22Rv1 (cell line): ENCODE measurements at regions not wholly inside any gene's neighbourhood (a gene's known extent, or its start where the extent isn't known, plus 50 kb on each side); places are given as distances from the start of the nearest gene placed in this dataset.

Experiments
- H3K27ac ChIP-seq: fragments of 450-650 bp; 2 replicates; pipeline ENCODE4 v1.5.1; 2017
- ZFX ChIP-seq: fragments of 450-650 bp; IDR thresholded peaks from 2 replicates; pipeline ENCODE4 v1.6.1; 2017; ENCODE audit warnings: antibody characterized with exemption, borderline replicate concordance
- TF ChIP-seq, protein P1 (sequence below): fragments of 450-650 bp; IDR thresholded peaks from 2 replicates; pipeline ENCODE4 v1.5.1; 2017; ENCODE audit warnings: mild to moderate bottlenecking

DNA sequence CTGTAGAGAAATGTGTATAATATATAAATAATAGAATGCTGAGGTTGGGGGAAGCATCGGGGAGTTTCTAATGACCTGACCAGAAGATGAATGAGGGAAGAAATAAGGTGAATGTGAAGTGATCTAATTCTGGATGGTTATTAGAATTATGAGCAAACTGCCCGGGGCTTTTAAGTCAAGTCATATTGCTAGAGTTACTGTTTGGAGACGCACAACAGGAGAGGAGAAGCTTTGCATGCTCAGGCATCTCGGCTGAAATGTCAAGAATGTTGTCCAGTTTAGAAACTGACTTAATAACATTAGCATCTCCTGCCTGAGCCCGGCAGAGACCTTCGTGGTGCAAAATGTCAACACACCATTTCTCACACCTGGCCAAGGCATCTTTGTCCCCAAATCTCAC lies 119.1 kb downstream of the RRAGC start:
- H3K27ac ChIP-seq: no peak overlapping the region
- TF ChIP-seq, protein P1, sequence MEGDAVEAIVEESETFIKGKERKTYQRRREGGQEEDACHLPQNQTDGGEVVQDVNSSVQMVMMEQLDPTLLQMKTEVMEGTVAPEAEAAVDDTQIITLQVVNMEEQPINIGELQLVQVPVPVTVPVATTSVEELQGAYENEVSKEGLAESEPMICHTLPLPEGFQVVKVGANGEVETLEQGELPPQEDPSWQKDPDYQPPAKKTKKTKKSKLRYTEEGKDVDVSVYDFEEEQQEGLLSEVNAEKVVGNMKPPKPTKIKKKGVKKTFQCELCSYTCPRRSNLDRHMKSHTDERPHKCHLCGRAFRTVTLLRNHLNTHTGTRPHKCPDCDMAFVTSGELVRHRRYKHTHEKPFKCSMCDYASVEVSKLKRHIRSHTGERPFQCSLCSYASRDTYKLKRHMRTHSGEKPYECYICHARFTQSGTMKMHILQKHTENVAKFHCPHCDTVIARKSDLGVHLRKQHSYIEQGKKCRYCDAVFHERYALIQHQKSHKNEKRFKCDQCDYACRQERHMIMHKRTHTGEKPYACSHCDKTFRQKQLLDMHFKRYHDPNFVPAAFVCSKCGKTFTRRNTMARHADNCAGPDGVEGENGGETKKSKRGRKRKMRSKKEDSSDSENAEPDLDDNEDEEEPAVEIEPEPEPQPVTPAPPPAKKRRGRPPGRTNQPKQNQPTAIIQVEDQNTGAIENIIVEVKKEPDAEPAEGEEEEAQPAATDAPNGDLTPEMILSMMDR: no peak
- TF ChIP-seq ZFX: no peak

DNA sequence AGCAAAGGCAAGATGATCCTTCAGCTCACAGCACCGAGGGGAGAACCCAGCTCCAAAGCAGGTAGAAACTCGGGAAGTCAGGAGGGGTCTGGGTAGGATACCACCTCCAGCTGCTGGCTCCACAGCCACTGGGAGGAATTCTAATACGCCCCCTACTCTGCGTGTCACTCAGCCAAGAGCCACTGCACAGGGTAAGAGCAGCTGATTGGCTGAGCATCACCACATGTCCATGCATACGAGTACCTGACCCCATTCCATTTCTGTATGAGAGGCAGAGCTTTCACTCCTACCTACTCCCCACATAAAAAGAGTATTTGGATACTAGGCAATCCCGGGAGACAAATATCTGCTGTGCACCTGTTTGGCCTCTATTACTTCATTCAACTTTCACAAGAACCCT lies 121.4 kb downstream of the RRAGC start:
- TF ChIP-seq, protein P1: no peak
- no peak for TF ChIP-seq ZFX
- no peak overlapping the region for H3K27ac ChIP-seq

DNA sequence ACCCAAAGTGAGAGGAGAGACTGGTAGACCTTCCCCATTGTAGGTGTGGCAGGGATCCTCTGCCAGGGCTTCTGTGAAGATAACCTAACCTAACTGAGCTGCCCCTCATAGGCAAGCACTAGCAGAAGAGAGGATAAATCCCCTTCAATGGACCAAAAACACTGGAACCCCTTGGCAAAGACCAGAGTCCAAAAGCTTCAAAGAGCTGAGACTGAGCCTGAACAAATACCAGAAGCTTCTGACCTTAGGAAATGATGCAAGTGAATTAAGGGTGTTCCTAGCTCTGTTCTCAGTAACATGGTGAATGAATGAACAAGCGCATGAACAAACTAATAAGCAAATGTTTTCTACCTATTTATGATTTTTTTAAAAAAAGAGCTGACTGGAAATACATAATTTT lies 123.2 kb downstream of the RRAGC start:
- H3K27ac ChIP-seq: no peak overlapping the region
- TF ChIP-seq, protein P1: no peak
- no peak for TF ChIP-seq ZFX

DNA sequence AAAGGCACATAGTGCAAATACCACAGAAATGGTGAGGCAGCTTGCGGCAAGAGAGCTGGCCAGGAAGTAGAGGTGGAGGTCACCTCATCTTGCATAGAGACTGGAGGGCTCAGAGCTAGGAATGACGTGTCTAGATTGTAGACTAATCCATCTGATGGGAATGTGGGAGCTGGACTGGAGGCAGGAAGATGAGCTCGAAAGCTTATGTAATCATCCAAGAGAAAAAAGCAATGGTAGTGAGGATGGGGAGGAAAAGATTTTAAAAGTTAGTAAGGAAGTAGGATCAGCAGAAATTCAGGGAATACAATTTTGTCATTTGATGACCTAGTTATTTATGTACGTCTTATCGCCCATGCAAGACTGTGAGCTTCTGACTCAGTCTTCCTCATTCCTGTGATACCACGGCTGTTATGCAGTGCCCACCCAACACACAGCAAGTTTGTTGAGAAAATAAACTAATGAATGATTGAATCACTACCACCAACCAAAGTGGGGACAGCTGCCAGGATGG lies 123.9 kb downstream of the RRAGC start:
- TF ChIP-seq ZFX: no peak
- TF ChIP-seq, protein P1: no peak
- H3K27ac ChIP-seq: no peak overlapping the region

DNA sequence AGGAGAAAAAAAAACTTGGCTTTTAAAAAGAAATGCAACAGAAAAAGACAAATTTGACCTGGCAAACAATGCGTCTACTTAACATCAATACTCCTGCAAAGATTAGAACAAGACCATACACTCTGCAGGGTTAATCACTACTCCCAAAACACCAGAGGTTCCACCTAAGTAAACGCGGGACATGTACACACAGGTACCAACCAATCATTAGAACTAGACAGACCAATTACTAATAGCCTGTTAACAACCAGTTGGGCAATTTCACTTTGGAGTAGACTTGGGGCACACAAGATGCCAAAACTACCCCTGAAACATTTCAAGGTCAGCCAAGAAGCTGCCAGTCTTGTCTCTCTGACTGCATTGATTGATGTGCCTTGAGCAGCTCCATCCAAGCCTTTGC lies 125.8 kb downstream of the RRAGC start:
- no peak for TF ChIP-seq ZFX
- TF ChIP-seq, protein P1: no peak
- no peak overlapping the region for H3K27ac ChIP-seq

DNA sequence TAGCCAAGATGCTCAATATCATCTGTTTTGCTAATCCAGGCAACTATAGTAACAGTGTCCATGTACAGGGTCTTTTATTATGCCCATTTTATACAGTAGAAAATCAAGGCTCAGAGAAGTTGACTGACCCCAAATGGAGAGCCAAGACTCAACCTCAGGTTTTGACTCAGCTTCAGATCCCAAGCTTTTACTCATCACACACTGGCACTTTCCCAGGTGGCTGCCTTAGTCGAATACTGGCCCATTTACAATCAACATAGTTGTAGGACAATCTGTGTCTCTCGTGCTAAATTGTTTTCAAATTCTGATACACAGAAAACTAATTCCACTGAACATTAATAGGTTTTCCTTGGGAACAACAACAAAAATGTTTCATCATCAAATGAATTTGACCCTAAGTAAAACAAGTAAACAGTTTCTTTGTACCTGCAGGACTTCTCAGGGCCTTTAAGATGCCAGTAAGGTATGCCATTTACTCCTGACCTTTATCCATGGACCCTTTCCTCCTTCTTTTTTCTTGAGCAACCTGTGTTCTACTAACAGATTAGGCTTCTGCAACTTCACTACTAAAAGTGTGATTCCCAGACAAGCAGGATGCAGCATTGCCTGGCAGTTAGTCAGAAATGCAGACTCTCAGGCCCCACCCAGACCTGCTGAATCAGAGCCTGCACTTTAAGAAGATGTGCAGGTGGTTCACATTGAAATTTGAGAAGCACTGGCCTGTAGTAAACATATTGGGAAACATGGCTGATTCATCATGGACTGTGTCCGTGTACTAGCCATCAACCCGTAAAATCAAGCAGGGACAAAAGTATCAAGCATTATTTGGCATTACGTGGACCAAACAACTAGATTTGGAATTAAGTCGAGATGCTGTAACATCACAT lies 128.8 kb downstream of the RRAGC start:
- no peak for TF ChIP-seq ZFX
- TF ChIP-seq, protein P1: no peak
- H3K27ac ChIP-seq: no peak overlapping the region

DNA sequence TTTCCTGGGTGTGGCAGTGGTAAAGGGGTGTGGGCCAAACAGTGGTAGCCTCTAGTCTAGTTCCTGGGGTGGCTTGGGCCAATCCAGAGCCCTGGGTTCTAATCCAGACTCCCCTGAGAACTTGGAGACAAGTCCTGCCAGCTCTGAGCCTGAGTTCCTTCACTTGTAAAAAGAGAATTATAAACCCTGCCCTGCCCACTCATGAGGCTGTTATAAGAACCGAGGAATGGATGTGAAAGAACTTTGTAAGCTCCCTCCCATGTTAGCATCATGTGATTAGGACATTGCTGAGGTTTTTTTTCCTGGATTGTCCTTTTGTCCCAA lies 131.0 kb downstream of the RRAGC start:
- H3K27ac ChIP-seq: no peak overlapping the region

More for the DNA sequence above, 131.0 kb downstream of the RRAGC start:
- TF ChIP-seq, protein P1: no peak
- TF ChIP-seq ZFX: no peak
